Endothelial cell of umbilical vein (primary cell): ENCODE measurements at regions not wholly inside any gene's neighbourhood (a gene's known extent, or its start where the extent isn't known, plus 50 kb on each side); places are given as distances from the start of the nearest gene placed in this dataset.

Experiments
- EZH2 ChIP-seq: IDR thresholded peaks from 2 replicates; pipeline ENCODE4 v1.6.1; 2012; ENCODE audit warnings: borderline replicate concordance, low read depth, mild to moderate bottlenecking, moderate library complexity, low read length, inconsistent platforms; ENCODE audit not compliant: severe bottlenecking
- POLR2A ChIP-seq: IDR thresholded peaks from 2 replicates; pipeline ENCODE4 v1.6.1; 2012; ENCODE audit warnings: low read depth, mild to moderate bottlenecking, control low read depth, low read length

DNA sequence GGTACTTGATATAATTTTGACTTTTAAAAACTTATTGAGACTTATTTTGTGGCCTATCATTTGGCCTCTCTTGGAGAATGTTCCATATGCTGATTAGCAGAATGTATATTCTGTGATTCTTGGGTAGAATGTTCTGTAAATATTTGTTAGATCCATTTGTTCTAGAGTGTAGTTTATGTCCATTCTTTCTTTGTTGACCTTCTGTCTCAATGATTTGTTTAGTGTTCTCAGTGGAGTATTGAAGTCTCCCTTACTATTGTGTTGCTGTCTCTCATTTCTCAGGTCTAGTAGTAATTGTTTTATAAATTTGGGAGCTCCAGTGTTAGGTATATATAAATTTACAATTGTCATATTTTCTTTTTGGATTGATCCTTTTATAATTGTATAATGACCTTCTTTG is 349.6 kb upstream of the CWC22 start:
- TF ChIP-seq POLR2A = no peak
- no peak for TF ChIP-seq EZH2
